Suprapubic skin (tissue), 4 donors: ENCODE measurements at regions not wholly inside any gene's neighbourhood (a gene's known extent, or its start where the extent isn't known, plus 50 kb on each side); places are given as distances from the start of the nearest gene placed in this dataset.

Source experiments
- EP300 ChIP-seq: sonication (generic); formaldehyde crosslinking; IDR thresholded peaks from one replicate; pipeline ENCODE4 v1.6.1; 2017; ENCODE audit warnings: antibody characterized with exemption
- POLR2A ChIP-seq, 2 donors: fragments of 450-650 bp; IDR thresholded peaks; one replicate each; pipeline ENCODE4 v1.6.1; 2017; ENCODE audit warnings: antibody characterized with exemption in 2 of 2, mild to moderate bottlenecking in 2 of 2, moderate library complexity in 2 of 2
- POLR2AphosphoS5 ChIP-seq, 3 donors: sonication (generic); formaldehyde crosslinking; IDR thresholded peaks; one replicate each; pipeline ENCODE4 v1.6.1; 2017; ENCODE audit warnings: antibody characterized with exemption in 3 of 3
- TF ChIP-seq, protein P1 (sequence below), 2 donors: fragments of 200-600 bp in 1 of 2; fragments of 450-650 bp in 1 of 2; sonication (generic) in 1 of 2; IDR thresholded peaks; one replicate each; pipeline ENCODE4 v1.5.1; 2016 to 2019; ENCODE audit warnings: antibody characterized with exemption in 2 of 2, mild to moderate bottlenecking in 1 of 2, moderate library complexity in 1 of 2

GRCh38 chrX:22433292-22434070, 160.8 kb downstream of the CBLL2 start:
- TF ChIP-seq, protein P1, sequence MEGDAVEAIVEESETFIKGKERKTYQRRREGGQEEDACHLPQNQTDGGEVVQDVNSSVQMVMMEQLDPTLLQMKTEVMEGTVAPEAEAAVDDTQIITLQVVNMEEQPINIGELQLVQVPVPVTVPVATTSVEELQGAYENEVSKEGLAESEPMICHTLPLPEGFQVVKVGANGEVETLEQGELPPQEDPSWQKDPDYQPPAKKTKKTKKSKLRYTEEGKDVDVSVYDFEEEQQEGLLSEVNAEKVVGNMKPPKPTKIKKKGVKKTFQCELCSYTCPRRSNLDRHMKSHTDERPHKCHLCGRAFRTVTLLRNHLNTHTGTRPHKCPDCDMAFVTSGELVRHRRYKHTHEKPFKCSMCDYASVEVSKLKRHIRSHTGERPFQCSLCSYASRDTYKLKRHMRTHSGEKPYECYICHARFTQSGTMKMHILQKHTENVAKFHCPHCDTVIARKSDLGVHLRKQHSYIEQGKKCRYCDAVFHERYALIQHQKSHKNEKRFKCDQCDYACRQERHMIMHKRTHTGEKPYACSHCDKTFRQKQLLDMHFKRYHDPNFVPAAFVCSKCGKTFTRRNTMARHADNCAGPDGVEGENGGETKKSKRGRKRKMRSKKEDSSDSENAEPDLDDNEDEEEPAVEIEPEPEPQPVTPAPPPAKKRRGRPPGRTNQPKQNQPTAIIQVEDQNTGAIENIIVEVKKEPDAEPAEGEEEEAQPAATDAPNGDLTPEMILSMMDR (IDR thresholded peaks at IDR 0.05): no peak
- no peak for TF ChIP-seq POLR2A (IDR thresholded peaks at IDR 0.05)
- TF ChIP-seq EP300: no peak
- TF ChIP-seq POLR2AphosphoS5 (IDR thresholded peaks at IDR 0.05): no peak
